OCI-LY3 (cell line): ENCODE measurements at regions not wholly inside any gene's neighbourhood (a gene's known extent, or its start where the extent isn't known, plus 50 kb on each side); places are given as distances from the start of the nearest gene placed in this dataset.

Experiments
- CTCF ChIP-seq: fragments of 200-600, 300-600 bp; sonication (generic); IDR thresholded peaks from 2 replicates; pipeline ENCODE4 v1.5.1; 2014; ENCODE audit warnings: antibody characterized with exemption, low read length, low read depth
- EZH2phosphoT487 ChIP-seq: fragments of 200-600 bp; shearing (Covaris generic); IDR thresholded peaks from 2 replicates; pipeline ENCODE4 v1.6.1; 2018; ENCODE audit warnings: antibody characterized with exemption, mixed run types, low read depth

GRCh38 chr10:78613132-78613531 is 455.6 kb upstream of the ZMIZ1 start:
- TF ChIP-seq CTCF (no peak), EZH2phosphoT487 (no peak)
